HG03521 (cell line): ENCODE measurements at regions not wholly inside any gene's neighbourhood (a gene's known extent, or its start where the extent isn't known, plus 50 kb on each side); places are given as distances from the start of the nearest gene placed in this dataset.
A peak's percentile ranks its signal among the peaks of the same experiment; 100 is the strongest.
"Not testable (repeated sequence)": the region's sequence is repeated elsewhere in the genome, so short reads cannot be mapped to it uniquely, and the experiment has no call there.

Experiments
- ATAC-seq: cut with Tn5 transposase; IDR thresholded peaks from one replicate; pipeline ENCODE4 v1.9.1; 2021; ENCODE audit warnings: mild to moderate bottlenecking, moderate library complexity; ENCODE audit not compliant: unreplicated experiment

GRCh38 chr22:23501261-23501619 is 78.8 kb downstream of the IGLL1 start:
- no peak for ATAC-seq

GRCh38 chr22:23500508-23501260 is 79.4 kb downstream of the IGLL1 start:
- no peak for ATAC-seq

GRCh38 chr22:23499845-23500500 is 80.1 kb downstream of the IGLL1 start:
- ATAC-seq = no peak

- no peak for ATAC-seq
Observed at GRCh38 chr22:23498811-23499798, 81.0 kb downstream of the IGLL1 start.

GRCh38 chr22:23497889-23498288 is 82.2 kb downstream of the IGLL1 start:
- ATAC-seq = not testable (repeated sequence)

- ATAC-seq = no peak
Observed at GRCh38 chr22:23497016-23497885, 82.8 kb downstream of the IGLL1 start.

- ATAC-seq = no peak
Observed at GRCh38 chr22:23496445-23496833, 83.7 kb downstream of the IGLL1 start.

GRCh38 chr22:23495614-23496444 is 84.3 kb downstream of the IGLL1 start:
- ATAC-seq = no peak

GRCh38 chr22:23494930-23495266 is 85.2 kb downstream of the IGLL1 start:
- ATAC-seq = no peak

GRCh38 chr22:23485490-23485889 is 94.6 kb downstream of the IGLL1 start:
- ATAC-seq = peak; percentile 74

- ATAC-seq = no peak
Observed at GRCh38 chr22:23484651-23485050, 95.4 kb downstream of the IGLL1 start.

- no peak for ATAC-seq
Observed at GRCh38 chr22:23481369-23481768, 98.7 kb downstream of the IGLL1 start.

GRCh38 chr22:23478175-23478574 is 101.9 kb downstream of the IGLL1 start:
- no peak for ATAC-seq

GRCh38 chr22:23474531-23474930 is 105.6 kb downstream of the IGLL1 start:
- ATAC-seq = not testable (repeated sequence)

GRCh38 chr22:23473901-23474300 is 106.2 kb downstream of the IGLL1 start:
- ATAC-seq = no peak

GRCh38 chr22:23472376-23472775 is 107.7 kb downstream of the IGLL1 start:
- not testable (repeated sequence) for ATAC-seq

- ATAC-seq = no peak
Observed at GRCh38 chr22:23471698-23472097, 108.4 kb downstream of the IGLL1 start.

GRCh38 chr22:23470811-23471389 is 109.2 kb downstream of the IGLL1 start:
- no peak for ATAC-seq

- no peak for ATAC-seq
Observed at GRCh38 chr22:23467721-23468294, 112.3 kb downstream of the IGLL1 start.
